ENCODE measurements at regions not wholly inside any gene's neighbourhood (a gene's known extent, or its start where the extent isn't known, plus 50 kb on each side); places are given as distances from the start of the nearest gene placed in this dataset.

DNA sequence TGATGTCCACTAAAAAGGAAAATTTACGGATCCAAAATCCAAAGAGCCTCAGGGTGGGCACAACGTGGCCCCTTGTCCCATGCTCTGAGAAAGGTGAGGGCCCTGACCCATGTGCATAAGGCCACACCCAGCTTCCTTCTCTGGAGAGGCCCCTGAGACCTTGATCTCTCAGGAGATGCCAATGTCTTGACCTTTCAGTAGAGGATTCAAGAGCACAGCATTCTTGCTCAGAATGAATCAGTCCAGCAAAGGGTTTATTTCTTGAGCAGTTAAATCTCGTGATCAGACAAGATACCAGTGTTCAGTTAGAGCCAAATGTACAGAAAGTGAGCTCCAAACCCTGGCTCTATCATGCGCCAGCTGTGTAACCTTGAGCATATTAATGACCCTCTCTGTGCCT is 115.9 kb upstream of the DAPK1 start:
- TF ChIP-seq POLR2A (IDR thresholded peaks at IDR 0.05) (no peak), CTCF (IDR thresholded peaks at IDR 0.05) (no peak)

Data from heart left ventricle (tissue), 13 donors.